Lower lobe of right lung (tissue), 2 donors: ENCODE measurements at regions not wholly inside any gene's neighbourhood (a gene's known extent, or its start where the extent isn't known, plus 50 kb on each side); places are given as distances from the start of the nearest gene placed in this dataset.

Source experiments
- ATAC-seq, 2 donors: fragments of 200-7000 bp; cut with Tn5 transposase; one replicate each; pipeline ENCODE4 v1.9.1; 2020 to 2022; ENCODE audit warnings: mild to moderate bottlenecking in 2 of 2, moderate library complexity in 2 of 2
- DNase-seq: peaks from one replicate; pipeline ENCODE4 v3.0.0-alpha.2; 2020
- H3K27ac ChIP-seq: fragments of 200-600 bp; one replicate; pipeline ENCODE4 v1.8.0; 2022
- H3K27me3 ChIP-seq: fragments of 200-600 bp; one replicate; pipeline ENCODE4 v1.8.0; 2022; ENCODE audit warnings: low read depth
- H3K36me3 ChIP-seq: fragments of 200-600 bp; one replicate; pipeline ENCODE4 v1.8.0; 2022; ENCODE audit warnings: mild to moderate bottlenecking
- H3K4me1 ChIP-seq: fragments of 200-600 bp; one replicate; pipeline ENCODE4 v1.8.0; 2022
- H3K4me3 ChIP-seq: fragments of 200-600 bp; one replicate; pipeline ENCODE4 v1.8.0; 2022; ENCODE audit warnings: mild to moderate bottlenecking
- H3K9me3 ChIP-seq: fragments of 200-600 bp; one replicate; pipeline ENCODE4 v1.8.0; 2022
- intact Hi-C: fragments of 100-400 bp; cut with DNase I; formaldehyde crosslinking; loops from one replicate; pipeline ENCODE4 v1.11.0; 2022
- TF ChIP-seq, protein P1 (sequence below): fragments of 200-600 bp; IDR thresholded peaks from one replicate; pipeline ENCODE4 v1.8.0; 2022; ENCODE audit warnings: antibody characterized with exemption, mild to moderate bottlenecking
- donor health status: DM: no; HTN: yes; CAD: no; lungs with severe emphysema.

DNA sequence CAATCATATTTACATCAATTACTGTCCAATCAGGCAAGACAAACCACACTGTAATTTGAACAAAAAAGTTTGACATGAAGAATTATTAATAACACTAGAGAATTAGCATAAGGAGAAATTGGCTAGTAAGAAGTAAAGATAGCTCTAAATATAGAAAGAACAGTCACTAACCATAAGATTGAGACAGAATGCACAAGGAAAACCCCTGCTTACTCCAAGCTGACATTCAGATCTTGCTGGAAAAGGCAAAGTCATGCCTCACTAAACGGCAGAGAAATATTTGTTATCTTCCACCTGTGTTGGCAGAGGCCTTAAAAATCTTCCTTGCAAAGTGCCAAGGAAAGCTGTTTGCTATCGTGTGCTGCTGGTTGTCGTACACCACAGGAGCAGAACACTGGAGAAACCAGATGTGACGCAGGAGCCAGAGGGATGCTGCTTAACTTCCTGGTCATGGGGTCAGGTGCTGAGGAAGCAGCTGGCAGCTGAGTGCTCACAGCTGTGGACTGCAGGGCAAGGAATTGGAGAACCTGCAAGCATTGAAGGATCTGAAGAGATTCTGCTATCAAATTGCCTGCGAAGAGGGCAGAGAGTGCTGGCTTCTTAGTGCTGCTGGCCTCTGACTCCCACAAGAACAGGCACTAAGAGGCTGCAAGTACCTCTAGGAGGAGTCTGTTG is 1323.3 kb downstream of the LRFN5 start:
- Histone ChIP-seq H3K27me3 (no peaks in the 10 kb centered on the region), H3K36me3 (no peaks in the 10 kb centered on the region), H3K4me1 (no peaks in the 10 kb centered on the region), H3K27ac (no peak overlapping the region), H3K9me3 (no peaks in the 10 kb centered on the region), H3K4me3 (no peak overlapping the region)
- intact Hi-C loops = no loop called here
- ATAC-seq (peak in 1 of 2 donors; percentile 61), DNase-seq (no peak)
- TF ChIP-seq, protein P1, sequence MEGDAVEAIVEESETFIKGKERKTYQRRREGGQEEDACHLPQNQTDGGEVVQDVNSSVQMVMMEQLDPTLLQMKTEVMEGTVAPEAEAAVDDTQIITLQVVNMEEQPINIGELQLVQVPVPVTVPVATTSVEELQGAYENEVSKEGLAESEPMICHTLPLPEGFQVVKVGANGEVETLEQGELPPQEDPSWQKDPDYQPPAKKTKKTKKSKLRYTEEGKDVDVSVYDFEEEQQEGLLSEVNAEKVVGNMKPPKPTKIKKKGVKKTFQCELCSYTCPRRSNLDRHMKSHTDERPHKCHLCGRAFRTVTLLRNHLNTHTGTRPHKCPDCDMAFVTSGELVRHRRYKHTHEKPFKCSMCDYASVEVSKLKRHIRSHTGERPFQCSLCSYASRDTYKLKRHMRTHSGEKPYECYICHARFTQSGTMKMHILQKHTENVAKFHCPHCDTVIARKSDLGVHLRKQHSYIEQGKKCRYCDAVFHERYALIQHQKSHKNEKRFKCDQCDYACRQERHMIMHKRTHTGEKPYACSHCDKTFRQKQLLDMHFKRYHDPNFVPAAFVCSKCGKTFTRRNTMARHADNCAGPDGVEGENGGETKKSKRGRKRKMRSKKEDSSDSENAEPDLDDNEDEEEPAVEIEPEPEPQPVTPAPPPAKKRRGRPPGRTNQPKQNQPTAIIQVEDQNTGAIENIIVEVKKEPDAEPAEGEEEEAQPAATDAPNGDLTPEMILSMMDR = no peak

GRCh38 chr14:42927313-42927712 is 1320.6 kb downstream of the LRFN5 start:
- no peak for ATAC-seq
- no peak for DNase-seq
- Histone ChIP-seq H3K4me3 (no peak overlapping the region), H3K27ac (no peak overlapping the region), H3K27me3 (no peaks in the 10 kb centered on the region), H3K4me1 (no peaks in the 10 kb centered on the region), H3K36me3 (no peaks in the 10 kb centered on the region), H3K9me3 (no peaks in the 10 kb centered on the region)
- intact Hi-C loops = no loop called here
- TF ChIP-seq, protein P1 = no peak

GRCh38 chr14:42921901-42922300 is 1315.2 kb downstream of the LRFN5 start:
- ATAC-seq (no peak), DNase-seq (no peak)
- no peak overlapping the region for H3K27ac ChIP-seq
- H3K4me1 ChIP-seq = no peaks in the 10 kb centered on the region
- no peak overlapping the region for H3K4me3 ChIP-seq
- H3K9me3 ChIP-seq = no peaks in the 10 kb centered on the region
- intact Hi-C loops = no loop called here
- no peaks in the 10 kb centered on the region for H3K27me3 ChIP-seq
- H3K36me3 ChIP-seq = no peaks in the 10 kb centered on the region
- TF ChIP-seq, protein P1 = no peak

DNA sequence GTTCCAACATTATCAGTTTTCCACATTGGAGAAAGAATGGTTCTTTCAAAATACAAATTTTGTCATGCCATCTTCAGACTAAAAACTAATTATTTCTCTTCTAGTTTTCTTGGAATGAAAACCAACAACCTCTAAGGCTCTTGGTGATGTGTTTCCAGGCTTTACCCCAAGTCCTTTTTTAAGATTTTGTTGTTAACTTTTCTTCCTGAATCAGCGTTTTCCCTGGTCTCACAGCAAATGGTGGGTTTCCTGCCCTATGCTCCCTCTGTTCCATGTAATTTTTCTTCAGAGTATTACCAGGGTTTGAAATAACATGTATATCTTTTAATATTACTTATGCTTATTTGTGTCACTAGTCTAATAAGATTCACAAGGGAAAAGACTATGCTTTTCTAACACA is 1311.9 kb downstream of the LRFN5 start:
- no peaks in the 10 kb centered on the region for H3K4me1 ChIP-seq
- ATAC-seq (no peak), DNase-seq (no peak)
- H3K27ac ChIP-seq = no peak overlapping the region
- H3K27me3 ChIP-seq = no peaks in the 10 kb centered on the region
- no peaks in the 10 kb centered on the region for H3K36me3 ChIP-seq
- no peaks in the 10 kb centered on the region for H3K9me3 ChIP-seq
- intact Hi-C loops = no loop called here
- no peak overlapping the region for H3K4me3 ChIP-seq
- TF ChIP-seq, protein P1 = no peak

GRCh38 chr14:42911642-42912041 is 1305.0 kb downstream of the LRFN5 start:
- H3K4me3 ChIP-seq = no peak overlapping the region
- H3K27ac ChIP-seq = no peak overlapping the region
- H3K4me1 ChIP-seq = no peaks in the 10 kb centered on the region
- no peaks in the 10 kb centered on the region for H3K27me3 ChIP-seq
- intact Hi-C loops = no loop called here
- no peaks in the 10 kb centered on the region for H3K9me3 ChIP-seq
- no peaks in the 10 kb centered on the region for H3K36me3 ChIP-seq
- ATAC-seq = no peak
- no peak for DNase-seq
- TF ChIP-seq, protein P1 = no peak
